GM18868 (cell line): ENCODE measurements at regions not wholly inside any gene's neighbourhood (a gene's known extent, or its start where the extent isn't known, plus 50 kb on each side); places are given as distances from the start of the nearest gene placed in this dataset.

ENCODE experiments used
- ATAC-seq: cut with Tn5 transposase; IDR thresholded peaks from one replicate; pipeline ENCODE4 v1.9.1; 2021; ENCODE audit warnings: mild to moderate bottlenecking, moderate library complexity; ENCODE audit not compliant: unreplicated experiment

- ATAC-seq = no peak
These were observed 901.5 kb downstream of the TBC1D22A start for GRCh38 chr22:47663615-47664605.

- ATAC-seq = no peak
These were observed 897.2 kb downstream of the TBC1D22A start for GRCh38 chr22:47659467-47660223.

- no peak for ATAC-seq
These were observed 895.7 kb downstream of the TBC1D22A start for GRCh38 chr22:47658182-47658581.

- no peak for ATAC-seq
These were observed 894.8 kb downstream of the TBC1D22A start for GRCh38 chr22:47657224-47657623.

GRCh38 chr22:47656806-47657205 lies 894.4 kb downstream of the TBC1D22A start:
- no peak for ATAC-seq

GRCh38 chr22:47655930-47656329 lies 893.5 kb downstream of the TBC1D22A start:
- ATAC-seq = no peak

- ATAC-seq = no peak
These were observed 892.6 kb downstream of the TBC1D22A start for GRCh38 chr22:47654922-47655491.

GRCh38 chr22:47653921-47654320 lies 891.5 kb downstream of the TBC1D22A start:
- no peak for ATAC-seq

GRCh38 chr22:47651216-47651987 lies 889.0 kb downstream of the TBC1D22A start:
- no peak for ATAC-seq

- ATAC-seq = no peak
These were observed 885.3 kb downstream of the TBC1D22A start for GRCh38 chr22:47647720-47648119.

GRCh38 chr22:47647181-47647580 lies 884.7 kb downstream of the TBC1D22A start:
- no peak for ATAC-seq

- ATAC-seq = no peak
These were observed 883.5 kb downstream of the TBC1D22A start for GRCh38 chr22:47645923-47646322.

GRCh38 chr22:47645450-47645914 lies 883.0 kb downstream of the TBC1D22A start:
- no peak for ATAC-seq

- no peak for ATAC-seq
These were observed 871.9 kb downstream of the TBC1D22A start for GRCh38 chr22:47634347-47634746.

GRCh38 chr22:47633111-47633510 lies 870.7 kb downstream of the TBC1D22A start:
- no peak for ATAC-seq

GRCh38 chr22:47632701-47633100 lies 870.3 kb downstream of the TBC1D22A start:
- ATAC-seq = no peak

- ATAC-seq = no peak
These were observed 869.2 kb downstream of the TBC1D22A start for GRCh38 chr22:47631571-47632102.

GRCh38 chr22:47630741-47631534 lies 868.5 kb downstream of the TBC1D22A start:
- ATAC-seq = no peak
